IMR-90 (cell line): ENCODE measurements at regions not wholly inside any gene's neighbourhood (a gene's known extent, or its start where the extent isn't known, plus 50 kb on each side); places are given as distances from the start of the nearest gene placed in this dataset.

ENCODE experiments used
- SMC3 ChIP-seq: fragments of 150-350 bp; IDR thresholded peaks from 2 replicates; pipeline ENCODE4 v1.6.1; 2016; ENCODE audit warnings: low read depth, mild to moderate bottlenecking, antibody characterized with exemption, low read length, moderate library complexity
- TF ChIP-seq, protein P1 (sequence below): conservative IDR thresholded peaks from 2 replicates; pipeline ENCODE4 v1.5.1; 2012; ENCODE audit warnings: mild to moderate bottlenecking, low read depth, low read length, improper control_type of control experiment

DNA sequence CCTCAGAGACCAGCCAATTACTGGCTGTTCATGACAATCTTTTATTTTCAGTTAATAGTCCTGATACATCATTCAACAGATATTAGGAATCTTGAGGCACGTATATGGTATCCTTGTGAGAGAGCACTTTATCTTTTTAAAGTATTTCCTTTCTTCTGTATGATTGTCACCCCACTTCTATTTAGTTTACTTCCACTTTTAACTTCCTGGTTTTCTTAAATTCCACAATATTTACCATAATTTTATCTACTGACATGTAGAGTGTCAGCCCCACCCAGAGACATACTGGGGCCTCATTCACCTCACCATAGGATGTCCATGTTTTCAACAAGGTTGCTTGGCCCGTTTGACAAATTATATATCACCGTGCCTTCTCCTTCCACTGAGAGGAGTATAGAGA lies 182.9 kb upstream of the ID2 start:
- TF ChIP-seq, protein P1, sequence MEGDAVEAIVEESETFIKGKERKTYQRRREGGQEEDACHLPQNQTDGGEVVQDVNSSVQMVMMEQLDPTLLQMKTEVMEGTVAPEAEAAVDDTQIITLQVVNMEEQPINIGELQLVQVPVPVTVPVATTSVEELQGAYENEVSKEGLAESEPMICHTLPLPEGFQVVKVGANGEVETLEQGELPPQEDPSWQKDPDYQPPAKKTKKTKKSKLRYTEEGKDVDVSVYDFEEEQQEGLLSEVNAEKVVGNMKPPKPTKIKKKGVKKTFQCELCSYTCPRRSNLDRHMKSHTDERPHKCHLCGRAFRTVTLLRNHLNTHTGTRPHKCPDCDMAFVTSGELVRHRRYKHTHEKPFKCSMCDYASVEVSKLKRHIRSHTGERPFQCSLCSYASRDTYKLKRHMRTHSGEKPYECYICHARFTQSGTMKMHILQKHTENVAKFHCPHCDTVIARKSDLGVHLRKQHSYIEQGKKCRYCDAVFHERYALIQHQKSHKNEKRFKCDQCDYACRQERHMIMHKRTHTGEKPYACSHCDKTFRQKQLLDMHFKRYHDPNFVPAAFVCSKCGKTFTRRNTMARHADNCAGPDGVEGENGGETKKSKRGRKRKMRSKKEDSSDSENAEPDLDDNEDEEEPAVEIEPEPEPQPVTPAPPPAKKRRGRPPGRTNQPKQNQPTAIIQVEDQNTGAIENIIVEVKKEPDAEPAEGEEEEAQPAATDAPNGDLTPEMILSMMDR: no peak
- TF ChIP-seq SMC3: no peak
